Activated CD4-positive, alpha-beta T cell treated with anti-CD3 and anti-CD28 coated beads, Interleukin-2, amount 50 U/mL, for 24 hours (primary cell): ENCODE measurements at regions not wholly inside any gene's neighbourhood (a gene's known extent, or its start where the extent isn't known, plus 50 kb on each side); places are given as distances from the start of the nearest gene placed in this dataset.
A peak's percentile ranks its signal among the peaks of the same experiment; 100 is the strongest.

Experiments
- DNase-seq, 2 donors: peaks; one replicate each; pipeline ENCODE4 v3.0.0-alpha.2; 2020; ENCODE audit warnings: low read depth in 1 of 2, low spot score in 1 of 2

DNA sequence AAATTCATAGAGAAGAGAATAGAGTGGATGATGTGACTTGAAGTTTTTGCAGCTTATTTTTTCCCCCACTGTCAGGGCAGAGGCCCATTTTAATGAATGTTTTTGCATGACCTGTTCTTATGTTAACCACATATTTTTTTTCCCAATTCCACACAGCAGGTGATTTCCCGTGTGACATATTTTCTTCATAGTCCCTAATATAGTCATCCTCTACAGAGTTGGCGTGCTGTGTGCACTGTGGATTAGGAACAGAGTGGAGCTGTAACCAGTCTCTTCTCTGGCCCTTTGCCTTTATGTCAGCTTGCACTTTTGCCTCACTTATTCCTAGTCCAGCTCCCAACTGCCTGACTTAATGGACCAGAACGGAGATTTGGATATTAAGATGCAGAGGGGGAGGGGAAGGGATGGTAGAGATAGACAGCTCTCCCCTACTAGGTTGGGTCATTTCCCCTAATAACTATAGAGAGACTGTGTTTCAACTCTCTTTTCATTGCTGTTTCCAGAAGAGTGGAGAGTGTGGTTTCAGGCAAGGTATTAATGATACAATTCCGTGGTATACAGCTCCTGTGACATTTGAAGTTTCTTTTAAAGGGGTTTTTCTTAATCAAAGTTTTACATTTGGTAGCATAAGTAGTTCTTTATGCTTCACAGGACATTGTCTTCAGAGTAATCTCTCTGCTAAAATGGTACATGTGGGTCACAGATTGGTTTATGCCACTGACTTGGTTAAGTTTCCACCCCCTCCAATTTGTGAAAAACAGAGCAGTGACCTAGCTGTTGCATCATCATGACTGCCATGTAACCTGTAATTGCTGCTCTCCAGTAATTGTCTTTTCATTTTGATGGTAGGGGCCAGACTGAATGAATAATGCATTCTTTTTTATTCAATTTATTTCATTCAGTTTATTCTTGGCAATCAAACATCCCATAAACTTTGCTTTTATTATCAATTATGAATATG lies 161.3 kb downstream of the HAUS1 start:
- no peak for DNase-seq

- no peak for DNase-seq
Observed at GRCh38 chr18:46266473-46266872, 162.3 kb downstream of the HAUS1 start.

GRCh38 chr18:46268671-46269070 lies 164.5 kb downstream of the HAUS1 start:
- no peak for DNase-seq

GRCh38 chr18:46269275-46269674 lies 165.1 kb downstream of the HAUS1 start:
- no peak for DNase-seq

DNA sequence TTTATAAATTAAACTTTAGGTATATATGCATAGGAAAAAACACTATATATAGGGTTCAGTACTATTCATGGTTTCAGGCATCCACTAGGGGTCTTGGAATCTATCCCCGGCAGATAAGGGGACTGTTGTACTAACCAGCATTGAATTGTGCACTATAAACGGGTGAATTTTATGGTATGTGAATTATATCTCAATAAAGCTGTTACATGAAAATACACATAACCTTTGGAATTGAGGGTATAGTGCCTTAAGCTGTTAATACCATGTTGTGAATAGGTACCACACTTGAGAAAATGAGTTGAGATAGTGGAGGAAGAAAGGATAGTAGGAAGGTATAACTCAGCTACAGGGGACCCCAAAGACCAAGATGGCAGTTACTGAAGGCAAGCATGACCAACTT lies 167.3 kb downstream of the HAUS1 start:
- DNase-seq = no peak

GRCh38 chr18:46273861-46274260 lies 169.7 kb downstream of the HAUS1 start:
- no peak for DNase-seq

DNA sequence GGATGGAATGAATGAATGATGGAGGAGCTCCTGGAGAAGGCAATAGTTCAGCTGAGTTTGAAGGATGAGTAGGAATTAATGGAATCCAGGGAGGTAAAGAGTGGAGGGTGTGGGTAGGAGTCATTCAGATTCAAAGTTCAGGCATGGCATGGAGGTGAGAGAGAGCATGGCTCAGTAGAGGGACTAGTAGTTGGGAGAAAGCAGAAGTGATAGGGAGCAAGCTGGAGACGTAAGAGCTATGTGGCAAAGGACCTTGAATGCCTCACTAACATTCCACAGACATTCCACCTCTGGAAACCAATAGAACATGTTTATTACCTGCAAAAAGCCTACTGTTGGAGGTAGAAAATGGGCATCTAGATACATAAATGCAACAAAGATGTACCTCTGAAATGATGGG lies 170.1 kb downstream of the HAUS1 start:
- no peak for DNase-seq

DNA sequence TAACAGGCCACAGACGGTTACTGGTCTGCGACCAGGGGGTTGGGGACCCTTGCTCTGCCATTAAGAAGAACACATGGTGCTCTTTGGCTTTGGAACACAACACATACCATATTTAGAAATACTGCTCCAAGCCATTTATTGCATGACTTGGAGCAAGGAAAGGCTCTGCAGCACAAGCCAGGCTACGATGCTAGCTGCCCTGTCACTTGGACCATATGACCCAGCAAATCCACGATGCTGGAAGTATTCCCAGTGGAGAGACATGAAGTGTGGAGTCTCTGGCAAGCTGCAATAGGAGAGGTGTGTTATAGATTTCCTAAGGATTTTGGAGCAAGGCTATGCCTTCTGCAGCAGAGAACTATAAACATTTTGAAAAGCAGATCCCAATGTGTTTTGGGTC lies 171.2 kb downstream of the HAUS1 start:
- no peak for DNase-seq

DNA sequence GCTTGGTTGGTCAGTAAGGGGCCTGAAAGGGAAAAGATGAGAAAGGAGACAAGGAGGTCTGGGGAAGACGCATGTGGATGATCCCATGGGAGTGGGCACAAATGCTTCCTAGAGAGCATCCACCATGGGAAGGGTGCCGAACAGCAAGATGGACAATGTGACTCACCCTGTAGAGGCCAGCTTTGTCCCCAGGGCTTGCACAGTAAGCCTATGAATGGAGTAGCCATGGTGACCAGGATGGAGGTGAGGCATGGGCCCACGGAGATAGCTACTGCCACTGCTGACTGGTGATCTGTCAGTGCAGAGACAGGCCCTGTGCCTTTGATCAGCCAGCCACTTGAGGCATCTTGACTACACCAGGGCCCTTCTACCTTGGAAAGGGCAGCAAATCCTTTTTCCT lies 172.6 kb downstream of the HAUS1 start:
- no peak for DNase-seq

- DNase-seq = no peak
Observed at GRCh38 chr18:46278481-46279465, 174.6 kb downstream of the HAUS1 start.

GRCh38 chr18:46279673-46280072 lies 175.5 kb downstream of the HAUS1 start:
- DNase-seq = no peak

DNA sequence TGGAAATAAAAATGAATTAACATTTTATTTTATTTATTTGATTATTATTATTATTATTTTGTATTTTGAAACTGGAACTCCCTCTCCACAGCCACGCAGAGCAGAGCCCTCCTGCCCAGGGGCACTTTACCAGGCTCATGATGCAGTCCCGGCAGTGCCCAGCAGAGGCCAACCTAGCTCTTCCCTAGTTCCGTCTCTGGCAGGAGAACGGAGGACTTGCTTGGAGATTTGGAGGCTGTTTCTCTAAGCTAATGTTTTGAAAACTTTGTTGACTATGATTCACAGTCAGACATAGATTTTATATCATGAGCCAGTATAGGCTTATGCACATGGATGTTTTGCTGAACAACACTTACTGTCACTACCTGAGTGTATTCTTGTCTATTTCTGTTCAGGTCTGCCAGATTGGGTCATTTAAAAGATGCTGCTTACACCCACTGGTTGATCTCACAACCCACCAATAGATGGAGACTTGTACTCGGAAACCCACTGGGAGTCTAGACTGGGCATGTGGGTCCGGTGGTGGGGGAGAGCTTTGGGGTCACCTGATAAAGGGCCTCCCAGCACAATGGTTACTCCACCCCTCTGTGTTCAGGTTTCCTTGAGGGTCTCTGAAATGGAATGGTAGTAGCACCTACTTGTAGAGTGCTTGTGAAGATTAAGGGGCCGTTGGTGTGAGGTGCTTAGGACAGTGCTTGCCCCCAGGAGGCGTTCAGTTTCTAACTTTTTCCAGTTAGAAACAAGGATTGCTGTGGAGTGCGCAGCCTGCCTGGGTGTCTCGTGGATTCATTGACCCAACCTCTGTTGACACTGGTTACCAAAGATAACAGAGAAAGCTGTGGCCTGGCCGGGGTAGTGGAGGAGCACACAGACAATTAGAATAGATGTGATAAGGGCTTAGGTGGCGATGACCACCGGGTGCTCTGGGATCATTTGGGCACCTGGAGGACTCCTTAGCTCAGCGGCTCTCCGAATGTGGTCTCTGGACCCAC lies 177.3 kb downstream of the HAUS1 start:
- DNase-seq = peak; percentile 16 to 35

DNA sequence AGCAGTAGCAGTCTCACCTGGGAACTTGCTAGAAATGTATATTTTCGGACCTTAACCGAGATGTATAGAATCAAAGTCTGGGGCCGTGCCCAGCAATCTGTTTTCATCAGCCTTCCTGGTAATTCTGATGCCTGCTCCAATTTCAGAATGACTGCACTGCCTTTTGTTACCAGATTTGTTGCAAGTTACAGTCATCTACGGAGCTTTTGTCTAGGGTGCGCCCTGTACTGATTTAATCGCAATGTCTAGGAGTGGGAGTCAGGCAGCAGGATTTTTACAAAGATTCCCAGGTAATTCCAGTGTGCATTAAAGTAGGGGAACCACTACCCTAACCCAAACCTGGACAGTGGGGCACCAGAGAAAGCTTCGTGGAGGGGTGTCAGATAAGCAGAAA lies 178.0 kb downstream of the HAUS1 start:
- no peak for DNase-seq

DNA sequence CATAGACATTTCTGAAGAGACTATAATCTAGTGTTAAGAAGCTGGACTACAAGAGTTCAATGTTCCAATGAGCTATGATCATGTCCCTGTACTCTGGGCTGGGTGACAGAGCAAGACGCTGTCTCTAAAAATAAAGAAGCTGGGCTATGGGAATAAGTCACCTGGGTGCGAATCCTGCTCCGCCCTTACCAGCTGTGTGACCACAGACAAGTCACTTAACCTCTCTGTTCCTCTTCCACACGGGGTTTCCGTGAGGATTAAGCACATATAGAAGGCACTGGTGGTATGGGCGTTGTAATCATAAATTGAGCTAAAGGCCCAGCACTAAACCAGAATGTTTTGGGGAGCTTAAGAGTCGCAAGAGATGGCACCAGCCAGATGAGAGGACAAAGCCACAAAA lies 178.5 kb downstream of the HAUS1 start:
- DNase-seq = no peak

- DNase-seq = no peak
Observed at GRCh38 chr18:46283268-46283667, 179.1 kb downstream of the HAUS1 start.

DNA sequence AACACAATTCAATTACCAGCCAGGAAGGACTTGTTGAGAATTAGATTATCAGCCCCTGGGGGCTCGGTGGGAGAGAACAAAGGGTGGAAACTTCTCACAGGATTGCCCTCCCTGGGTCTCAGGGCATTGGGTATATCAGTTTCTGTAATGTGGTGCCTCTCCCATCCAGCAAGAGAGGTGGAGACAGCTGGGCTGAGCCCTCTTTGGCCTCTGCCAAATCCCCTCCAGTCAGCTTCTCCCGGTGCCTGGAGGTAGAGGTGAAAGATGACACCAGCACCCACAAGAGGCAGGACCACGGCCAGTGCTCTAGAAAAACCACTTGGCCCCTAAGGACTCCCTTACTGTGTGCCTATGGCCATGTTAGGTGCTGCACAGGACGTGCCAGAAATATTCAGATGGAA lies 179.7 kb downstream of the HAUS1 start:
- DNase-seq = no peak

DNA sequence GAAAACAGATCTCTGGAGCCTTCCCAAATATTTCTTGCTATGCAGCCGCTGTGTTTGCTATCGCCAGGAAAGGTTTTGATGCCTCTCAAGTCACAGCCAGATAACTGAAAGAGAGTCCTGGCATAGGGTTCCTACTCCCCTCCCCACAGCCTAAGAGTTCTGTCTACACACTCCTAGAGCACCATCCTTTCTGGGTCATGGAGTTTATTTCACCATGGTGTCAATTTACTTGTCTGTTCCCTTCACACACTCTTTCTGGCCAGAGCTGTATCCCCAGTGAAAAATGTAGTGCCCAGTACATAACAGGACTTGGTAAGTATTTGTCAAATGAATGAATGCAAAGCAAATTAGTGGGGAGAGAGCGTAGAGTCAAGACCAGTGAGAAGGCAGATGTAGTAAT lies 185.3 kb downstream of the HAUS1 start:
- no peak for DNase-seq

DNA sequence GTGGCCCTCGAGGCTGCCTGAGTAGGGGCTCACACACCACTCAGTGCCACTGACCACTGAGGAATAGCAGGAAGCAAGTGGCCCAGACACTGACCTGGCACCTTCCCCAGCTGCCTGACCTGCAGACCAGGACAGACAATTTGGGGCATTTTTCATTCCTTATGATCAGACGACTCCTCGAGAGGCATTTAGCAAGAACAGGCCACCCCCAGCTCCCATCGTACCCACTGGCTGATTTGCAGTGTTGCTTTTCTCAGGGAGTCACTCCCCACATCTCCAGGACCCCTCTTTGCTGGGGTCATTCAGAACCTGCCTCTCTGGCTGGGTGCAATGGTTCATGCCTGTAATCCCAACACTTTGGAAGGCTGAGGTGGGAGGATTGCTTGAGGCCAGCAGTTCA lies 185.7 kb downstream of the HAUS1 start:
- no peak for DNase-seq

GRCh38 chr18:46290440-46291020 lies 186.3 kb downstream of the HAUS1 start:
- DNase-seq = no peak

DNA sequence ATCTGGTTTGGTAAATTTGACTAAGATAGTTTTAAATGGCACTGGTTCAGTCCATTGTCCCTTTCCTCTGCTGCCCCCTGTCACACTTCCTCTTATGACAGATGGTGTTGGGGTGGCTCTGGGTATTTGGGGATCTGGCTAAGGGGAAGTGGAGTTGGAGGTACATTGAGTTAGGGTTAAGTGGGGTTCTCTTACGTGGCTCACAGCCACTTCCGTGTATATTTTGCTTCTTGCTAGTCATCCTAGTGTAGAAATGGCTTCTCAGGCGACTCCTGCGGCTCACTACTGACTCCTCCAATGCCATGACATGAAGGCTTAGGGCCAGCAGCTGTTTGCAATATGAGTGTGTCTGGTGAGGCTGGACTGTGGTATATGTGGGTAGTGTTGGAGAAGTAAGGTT lies 187.0 kb downstream of the HAUS1 start:
- no peak for DNase-seq
